GM12872 (cell line): ENCODE measurements at regions not wholly inside any gene's neighbourhood (a gene's known extent, or its start where the extent isn't known, plus 50 kb on each side); places are given as distances from the start of the nearest gene placed in this dataset.

ENCODE experiments used
- CTCF ChIP-seq: IDR thresholded peaks from 3 replicates; pipeline ENCODE4 v1.5.1; 2011; ENCODE audit warnings: low read depth, mild to moderate bottlenecking, low read length, moderate library complexity; ENCODE audit not compliant: insufficient read depth

DNA sequence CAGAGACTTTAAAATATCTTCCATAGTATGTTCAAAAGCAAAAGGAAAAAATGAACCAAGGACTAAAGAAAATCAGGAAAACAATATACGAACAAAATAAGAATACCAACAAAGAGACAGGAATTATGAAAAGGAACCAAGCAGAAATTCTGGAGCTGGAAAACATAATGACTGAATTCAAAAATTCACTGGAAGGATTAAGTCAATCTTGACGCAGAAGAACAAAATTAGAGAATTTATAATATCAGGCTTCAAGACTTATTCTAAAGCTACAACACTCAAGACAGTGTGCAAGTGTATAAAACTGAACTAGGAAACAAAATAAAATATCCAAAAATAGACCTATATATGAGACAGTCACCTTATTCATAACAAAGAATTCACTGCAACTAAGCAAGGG, 56.9 kb upstream of the GYPC start:
- no peak for TF ChIP-seq CTCF

DNA sequence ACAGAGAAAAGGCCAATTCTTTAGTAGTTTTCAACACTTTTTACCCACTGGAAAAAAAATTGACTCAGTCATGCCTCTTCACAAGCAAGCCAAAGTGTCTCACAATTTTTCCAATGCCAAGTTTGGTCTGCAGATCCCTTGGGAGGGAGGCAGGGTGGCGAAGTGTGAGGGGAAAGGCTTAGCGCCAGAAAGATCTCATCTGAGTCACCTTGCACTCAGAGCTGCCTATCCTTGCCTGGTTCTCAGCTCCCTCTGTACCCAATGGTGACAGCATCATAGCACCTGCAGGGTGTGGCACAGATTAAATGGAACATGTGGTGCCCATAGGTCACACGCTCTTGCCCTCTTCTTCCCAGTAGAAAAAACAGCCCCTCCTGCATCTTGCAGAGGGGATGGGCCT, 55.2 kb upstream of the GYPC start:
- TF ChIP-seq CTCF: no peak

DNA sequence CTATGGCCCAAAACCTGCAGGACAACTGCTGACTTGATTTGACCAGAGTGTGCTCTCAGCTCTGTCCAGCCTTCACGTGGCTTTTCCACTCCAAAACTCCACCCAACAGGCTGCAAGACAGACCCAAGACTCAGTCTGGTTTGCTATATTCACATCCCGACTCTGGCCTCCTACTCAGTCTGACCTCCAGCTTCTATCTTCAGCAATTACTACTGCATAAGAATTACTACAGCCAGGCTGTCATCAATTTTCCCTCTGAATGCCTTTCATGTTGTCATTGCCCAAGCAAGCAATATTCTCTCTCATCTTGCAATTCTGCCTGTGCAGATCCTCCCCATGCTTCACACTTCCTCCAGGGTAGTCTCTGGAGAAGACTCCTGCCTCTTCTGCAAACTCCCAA, 53.6 kb upstream of the GYPC start:
- TF ChIP-seq CTCF: no peak
